GM19239 (cell line): ENCODE measurements at regions not wholly inside any gene's neighbourhood (a gene's known extent, or its start where the extent isn't known, plus 50 kb on each side); places are given as distances from the start of the nearest gene placed in this dataset.

Source experiments
- DNase-seq: peaks from one replicate; pipeline ENCODE4 v3.0.0; 2011; ENCODE audit warnings: low spot score; ENCODE audit not compliant: insufficient read length
- FAIRE-seq: peaks from 2 replicates; lab custom pipeline; 2011; peaks lifted over from hg19 to GRCh38; lab: Jason Lieb, UNC

DNA sequence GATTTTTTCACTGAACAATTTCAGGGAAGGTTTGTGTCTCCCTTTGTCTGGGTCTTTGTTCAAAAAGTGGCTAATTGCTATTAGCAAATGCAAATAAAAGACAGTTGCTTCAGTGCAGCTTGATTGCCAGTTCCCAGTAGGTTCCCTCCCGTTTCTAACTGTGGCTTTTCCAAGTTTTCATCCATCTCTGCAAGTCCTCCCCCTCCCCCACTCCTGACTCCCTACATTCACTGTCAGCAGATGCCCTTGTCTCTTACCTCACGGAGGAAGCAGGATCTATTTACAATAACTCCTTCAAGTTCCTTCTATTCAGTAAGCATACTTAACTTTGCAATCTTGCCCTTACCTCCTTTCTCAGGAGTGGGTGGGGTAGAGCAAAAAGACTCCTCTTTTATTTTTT is 55.4 kb upstream of the SCEL start:
- no peak for FAIRE-seq
- DNase-seq: no peak

DNA sequence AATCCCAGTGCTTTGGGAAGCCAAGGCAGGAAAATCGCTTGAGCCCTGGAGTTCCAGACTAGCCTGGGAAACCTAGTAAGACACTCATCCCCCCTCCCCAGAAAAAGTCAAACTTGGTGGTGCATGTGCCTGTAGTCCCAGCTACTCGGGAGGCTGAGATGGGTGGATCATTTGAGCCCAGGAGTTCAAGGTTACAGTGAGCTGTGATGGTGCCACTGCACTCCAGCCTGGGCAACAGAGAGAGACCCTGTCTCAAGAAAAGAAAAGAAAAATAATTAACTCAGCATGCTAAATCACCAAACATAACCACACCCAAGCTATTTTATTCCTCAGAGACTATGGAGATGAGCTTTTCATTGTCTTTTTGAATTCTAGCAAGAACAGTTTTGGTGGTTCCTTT is 56.2 kb upstream of the SCEL start:
- DNase-seq (no peak), FAIRE-seq (no peak)

DNA sequence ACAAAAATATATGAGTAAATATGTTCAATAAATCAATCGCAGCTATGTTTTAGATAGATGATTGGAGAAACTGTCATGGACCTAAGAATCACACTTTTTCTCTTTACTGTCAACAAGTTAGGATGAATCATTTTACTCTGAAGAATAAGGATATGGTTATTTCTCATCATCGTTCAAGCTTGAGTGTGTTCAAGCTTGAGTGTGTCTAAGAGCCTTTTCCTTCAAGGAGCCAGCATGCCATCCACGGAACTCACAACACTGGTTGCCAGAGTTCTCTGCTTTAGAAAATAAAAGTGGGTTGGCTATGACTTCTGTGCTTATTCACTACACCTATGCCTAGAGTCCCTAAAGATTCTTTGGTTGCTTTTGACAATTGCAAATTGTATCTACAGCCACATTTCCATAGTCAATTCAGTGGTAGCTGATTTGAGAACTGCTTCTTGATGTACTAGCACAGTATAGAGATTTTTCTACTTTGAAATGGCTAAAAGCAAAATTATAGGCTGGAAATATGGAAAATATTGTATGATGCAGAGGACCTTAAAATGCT is 58.1 kb upstream of the SCEL start:
- DNase-seq (no peak), FAIRE-seq (peak; percentile 42)

DNA sequence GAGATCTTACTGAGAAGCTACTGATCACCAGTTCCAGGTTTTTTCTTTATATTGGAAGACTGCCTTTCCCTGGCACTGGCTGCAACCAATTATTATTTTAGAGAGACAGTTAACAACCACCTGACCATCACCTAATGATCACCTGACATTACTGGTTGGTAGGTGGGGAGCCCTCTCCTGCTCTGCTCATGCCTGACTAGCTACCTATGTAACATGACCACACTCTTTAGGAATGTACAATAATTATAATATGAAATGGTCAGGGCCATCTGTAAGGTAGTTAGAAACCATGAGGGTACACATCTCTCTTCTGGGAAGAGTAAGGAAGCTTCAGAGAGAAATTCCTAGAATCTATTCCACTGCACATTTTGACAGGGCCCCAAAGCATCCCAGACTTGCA is 59.0 kb upstream of the SCEL start:
- no peak for FAIRE-seq
- DNase-seq: no peak

DNA sequence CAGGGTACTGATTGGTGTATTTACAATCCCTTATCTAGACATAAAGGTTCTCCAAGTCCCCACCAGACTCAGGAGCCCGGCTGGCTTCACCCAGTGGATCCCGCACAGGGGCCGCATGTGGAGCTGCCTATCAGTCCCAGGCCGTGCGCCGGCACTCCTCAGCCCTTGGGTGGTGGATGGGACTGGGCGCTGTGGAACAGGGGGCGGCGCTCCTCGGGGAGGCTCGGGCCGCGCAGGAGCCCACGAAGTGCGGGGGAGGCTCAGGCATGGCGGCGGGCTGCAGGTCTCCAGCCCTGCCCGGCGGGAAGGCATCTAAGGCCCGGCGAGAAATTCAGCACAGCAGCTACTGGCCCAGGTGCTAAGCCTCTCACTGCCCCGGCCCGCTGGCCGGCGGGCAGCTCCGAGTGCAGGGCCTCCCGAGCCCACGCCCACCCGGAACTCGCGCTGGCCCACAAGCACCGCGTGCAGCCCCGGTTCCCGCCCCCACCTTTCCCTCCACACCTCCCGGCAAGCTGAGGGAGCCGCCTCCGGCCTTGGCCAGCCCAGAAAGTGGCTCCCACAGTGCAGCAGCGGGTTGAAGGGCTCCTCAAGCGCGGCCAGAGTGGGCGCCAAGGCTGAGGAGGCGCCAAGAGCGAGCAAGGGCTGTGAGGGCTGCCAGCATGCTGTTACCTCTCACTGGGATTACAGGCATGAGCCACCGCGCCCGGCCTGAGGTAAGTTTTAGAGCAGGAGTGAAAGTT is 60.0 kb upstream of the SCEL start:
- no peak for FAIRE-seq
- DNase-seq: no peak

DNA sequence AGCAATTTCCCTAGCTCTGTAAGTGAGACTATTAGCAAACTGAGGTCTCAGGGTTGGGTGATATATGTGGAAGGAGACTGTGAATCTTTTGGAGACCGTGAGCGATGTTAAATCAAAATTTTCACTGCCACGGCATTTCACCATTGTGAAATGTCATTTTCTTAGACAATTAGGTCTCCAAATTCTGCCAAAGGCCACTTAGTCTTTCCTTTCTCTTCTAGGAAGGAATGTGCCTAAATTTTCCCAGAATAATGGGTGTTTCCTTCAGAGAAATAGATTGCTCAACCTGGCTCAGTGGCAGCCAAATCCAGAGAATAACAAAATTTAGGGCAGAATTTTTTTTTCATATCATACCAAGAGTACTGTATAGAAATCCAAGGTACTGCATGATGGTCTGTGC is 64.5 kb upstream of the SCEL start:
- no peak for FAIRE-seq
- no peak for DNase-seq

DNA sequence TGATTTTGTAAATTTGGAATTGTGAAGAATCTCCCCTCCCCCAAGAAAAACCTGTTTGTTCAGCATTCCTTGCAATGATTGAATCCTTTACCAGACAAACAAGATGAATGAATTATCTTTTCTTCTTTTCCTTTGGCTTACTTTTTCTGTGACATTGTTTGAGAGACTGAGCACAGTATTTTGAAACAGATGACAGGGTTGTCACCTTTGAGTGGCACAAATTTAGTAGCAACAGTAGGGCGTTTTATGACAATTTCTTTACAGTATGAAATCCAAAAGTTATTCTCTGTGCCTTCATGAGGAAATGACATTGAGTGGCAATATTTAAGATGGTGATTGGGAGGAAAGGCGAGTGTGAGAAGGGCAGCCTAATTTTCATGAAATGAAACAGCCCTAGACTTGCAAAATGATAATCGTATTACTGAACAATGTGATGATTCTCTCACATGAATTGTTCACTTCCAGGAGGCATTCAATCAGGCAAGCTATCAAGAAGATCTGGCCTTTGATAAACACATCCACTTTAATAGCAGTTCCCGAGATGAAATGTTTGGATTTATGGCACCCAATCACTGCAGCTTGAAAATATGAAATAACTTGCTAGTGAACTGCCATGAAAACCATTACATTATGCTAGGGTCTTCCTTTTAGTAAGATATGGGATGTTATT is 68.6 kb upstream of the SCEL start:
- DNase-seq: no peak
- FAIRE-seq: no peak

DNA sequence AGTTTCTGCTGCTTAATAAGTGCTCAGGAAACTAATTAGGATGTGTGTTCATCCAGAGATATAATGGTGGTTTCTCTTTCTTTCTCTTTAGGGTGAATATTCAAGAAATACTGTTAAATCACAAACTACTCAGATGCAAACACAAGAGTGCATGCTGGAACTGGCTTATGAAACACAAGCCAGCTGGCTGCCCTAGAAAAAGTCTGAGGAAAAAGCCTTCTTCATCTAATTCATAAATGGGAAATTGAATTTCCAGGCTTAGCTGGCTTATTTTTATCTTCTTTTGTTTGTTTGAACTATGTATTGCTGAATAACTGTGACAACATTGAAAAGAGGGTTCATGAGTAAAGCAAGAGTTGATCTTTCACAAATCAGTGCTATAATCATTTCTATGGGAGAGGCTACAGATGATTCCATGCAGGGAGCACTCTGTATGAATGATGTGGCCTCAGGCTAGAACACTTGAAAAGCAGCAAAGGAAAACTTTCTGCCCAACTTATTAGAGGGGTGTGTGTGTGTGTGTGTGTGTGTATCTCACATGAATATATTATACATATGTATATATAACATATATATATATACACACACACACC is 69.8 kb upstream of the SCEL start:
- no peak for DNase-seq
- no peak for FAIRE-seq

DNA sequence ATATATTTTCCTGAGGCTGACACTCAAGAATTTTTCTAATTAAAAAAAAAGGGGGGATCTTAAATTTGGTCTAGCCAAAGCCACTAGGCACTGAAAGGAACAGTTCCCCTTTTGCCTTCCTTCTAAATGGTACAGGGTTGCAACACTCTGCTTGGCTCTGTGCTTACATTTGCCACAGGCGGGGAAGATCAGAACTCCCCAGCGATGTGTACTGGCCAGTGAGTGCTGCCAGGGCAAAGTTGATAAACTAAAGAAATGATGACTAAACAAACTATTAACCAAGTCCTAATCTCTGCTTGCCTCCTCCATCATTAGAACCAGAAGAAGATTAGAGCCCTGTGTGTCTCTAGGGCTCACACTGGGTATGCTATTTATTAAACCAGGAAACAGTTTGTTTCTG is 75.3 kb upstream of the SCEL start:
- FAIRE-seq (peak; percentile 70), DNase-seq (no peak)

DNA sequence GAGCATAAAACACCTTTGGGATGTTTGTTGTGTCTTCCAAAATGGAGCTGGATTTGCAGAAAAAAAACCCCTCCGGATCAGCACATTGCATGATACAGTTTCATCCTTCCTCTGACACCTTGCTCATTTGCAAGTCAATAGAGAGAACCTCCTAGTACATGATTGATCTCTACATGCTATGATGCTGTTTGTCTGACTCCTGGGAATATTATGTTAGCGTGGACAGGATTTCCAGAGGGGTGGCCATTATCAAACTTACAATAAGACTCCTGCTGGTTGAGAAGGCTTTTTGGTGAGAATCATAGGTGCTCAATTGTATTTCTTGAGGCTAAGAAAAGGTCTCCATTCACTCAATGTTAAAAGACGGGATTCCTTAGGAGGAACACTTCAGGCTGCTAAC is 75.9 kb upstream of the SCEL start:
- DNase-seq: no peak
- FAIRE-seq: peak; percentile 47

DNA sequence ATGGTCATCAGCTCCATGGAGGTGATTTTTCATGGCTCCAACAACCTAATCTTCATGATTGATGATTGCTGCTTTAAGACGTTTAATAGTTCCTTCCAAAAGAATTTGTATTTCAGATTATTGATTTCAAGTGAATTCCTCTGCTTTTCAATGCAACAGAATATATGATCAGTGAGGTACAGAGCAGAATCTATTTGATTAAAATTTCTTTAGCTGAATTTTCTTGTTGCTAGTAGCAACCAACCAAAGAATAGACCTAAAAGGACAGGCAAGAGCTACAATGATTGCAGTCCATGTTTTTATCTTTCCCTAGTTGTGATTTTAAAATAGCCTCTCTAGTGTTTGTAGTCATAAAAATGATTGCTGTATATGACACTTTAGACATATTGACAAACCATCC is 76.8 kb upstream of the SCEL start:
- DNase-seq (no peak), FAIRE-seq (no peak)

DNA sequence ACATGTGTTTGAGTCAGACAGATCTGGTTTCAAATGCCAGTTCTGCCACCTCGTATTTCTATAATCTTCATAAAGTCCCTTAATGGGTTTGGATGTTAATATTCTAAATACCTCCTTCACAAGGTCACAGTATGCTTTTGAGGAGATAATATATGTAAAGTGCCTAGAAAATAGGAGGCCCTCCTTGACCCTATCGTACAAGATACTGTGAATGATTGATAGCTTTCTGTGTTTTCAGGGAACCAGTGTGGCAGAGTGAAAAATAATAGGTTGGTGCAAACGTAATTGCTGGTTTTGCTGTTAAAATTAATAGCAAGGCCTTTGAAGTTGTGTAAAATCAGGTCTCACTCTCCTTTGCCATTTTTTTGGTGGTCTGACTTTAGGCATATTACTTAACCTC is 77.5 kb upstream of the SCEL start:
- FAIRE-seq: no peak
- DNase-seq: no peak

DNA sequence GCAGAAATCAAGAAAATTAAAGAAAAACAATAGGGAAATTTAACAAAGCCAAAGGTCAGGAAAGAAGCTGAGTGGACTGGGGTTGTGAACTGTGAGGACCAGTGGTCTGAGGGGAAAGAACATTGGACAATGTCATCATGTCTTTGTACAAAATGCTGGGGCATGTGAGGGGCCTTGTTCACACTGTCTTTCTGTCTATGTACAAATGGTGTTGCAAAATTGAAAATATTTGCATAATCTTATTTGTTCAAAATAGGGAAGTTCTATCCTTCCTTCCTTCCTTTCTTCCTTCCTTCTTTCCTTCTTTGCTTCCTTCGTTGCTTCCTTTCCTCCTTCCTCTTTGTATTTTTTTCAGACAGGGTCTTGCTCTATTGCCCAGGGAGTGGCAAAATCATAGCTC is 79.2 kb upstream of the SCEL start:
- DNase-seq (no peak), FAIRE-seq (no peak)

DNA sequence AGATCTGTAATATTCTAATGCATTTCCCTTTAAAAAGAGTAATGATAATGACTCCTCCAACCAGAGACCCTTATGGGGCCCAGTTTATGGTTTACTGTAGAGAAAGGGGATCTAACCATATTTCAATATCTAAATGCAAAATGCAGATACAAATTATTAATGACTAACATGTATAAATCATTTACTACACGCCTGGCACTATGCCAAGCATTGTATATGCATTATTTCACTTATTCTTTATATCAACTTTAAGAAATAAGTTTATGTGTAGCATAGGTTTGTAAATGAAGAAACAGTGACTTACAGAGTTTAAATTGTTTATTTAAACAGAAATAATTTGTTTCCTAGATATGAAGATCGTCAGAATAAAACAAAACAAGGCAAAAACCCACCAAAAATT is 86.2 kb upstream of the SCEL start:
- no peak for DNase-seq
- peak; percentile 14 for FAIRE-seq

DNA sequence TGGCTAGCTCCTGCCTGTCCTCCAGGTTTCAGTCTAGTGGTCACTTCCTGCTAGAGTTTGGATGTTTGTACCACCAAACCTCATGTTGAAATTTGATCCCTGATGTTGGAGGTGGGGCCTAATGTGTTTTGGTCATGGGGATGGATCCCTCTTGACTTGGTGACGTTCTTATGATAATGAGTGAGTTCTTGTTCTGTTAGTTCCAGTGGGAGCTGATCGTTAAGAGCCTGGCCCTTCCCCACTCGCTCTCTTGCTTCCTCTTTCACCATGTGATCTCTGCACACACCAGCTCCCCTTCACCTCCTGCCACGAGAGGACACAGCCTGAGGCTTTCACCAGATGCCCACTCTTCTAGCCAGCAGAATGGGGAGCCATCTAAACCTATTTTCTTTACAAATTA is 86.8 kb upstream of the SCEL start:
- DNase-seq (no peak), FAIRE-seq (peak; percentile 66)

DNA sequence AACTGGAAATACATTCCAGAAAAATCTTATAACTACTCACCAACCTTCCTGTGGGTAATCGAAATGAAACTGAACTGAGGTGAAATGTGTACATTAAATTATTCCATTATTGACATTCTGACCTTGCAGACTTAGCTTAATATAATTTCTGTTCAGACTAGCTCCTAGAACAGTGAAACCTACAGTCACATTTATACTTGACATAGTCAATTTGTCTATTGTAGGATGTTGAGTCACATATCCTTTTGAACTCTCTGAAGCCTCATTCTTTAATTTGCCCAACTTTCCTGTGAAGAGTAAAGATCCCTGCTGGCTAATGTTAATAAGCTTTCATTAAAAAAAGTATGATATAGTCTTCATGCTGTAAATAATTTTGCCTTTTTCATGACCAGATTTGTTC is 92.0 kb upstream of the SCEL start:
- FAIRE-seq (peak; percentile 42), DNase-seq (no peak)

DNA sequence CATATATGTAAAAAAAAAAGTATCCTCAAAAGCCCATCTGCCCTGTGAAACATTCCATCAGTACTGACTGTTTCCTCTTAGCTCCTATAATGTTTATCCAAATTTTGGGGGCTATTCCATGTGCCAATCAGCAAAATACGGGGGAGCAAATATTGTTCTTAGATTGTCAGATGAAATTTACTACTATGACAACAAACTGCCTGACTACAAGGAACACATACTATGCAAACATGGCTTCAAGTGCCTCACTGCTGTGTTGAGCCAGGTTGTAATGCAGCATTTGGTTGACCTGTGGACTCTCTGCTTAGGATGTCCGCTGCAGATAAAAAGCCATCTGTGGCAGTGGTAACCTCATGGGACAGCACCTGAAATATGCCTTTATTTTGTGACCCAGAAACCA is 98.2 kb upstream of the SCEL start:
- FAIRE-seq (no peak), DNase-seq (no peak)

DNA sequence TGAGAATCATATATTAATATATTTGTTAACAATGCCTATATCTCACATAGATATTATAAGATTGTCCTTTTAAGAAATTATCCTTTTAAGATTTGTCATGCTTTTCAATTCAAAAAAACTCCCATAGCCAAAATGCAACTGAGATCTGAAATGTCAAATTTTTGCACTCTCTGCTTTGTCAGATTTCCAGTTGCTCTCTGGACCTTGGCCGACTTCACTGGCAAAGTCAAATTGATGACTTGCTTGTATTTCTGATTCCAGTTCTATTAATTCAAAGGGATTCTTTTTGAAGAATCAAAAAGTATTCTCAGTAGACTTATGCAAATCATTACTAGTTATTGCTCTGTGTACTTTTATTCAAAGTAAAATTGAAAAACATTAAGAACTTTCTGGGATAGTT is 101.2 kb upstream of the SCEL start:
- no peak for FAIRE-seq
- no peak for DNase-seq

DNA sequence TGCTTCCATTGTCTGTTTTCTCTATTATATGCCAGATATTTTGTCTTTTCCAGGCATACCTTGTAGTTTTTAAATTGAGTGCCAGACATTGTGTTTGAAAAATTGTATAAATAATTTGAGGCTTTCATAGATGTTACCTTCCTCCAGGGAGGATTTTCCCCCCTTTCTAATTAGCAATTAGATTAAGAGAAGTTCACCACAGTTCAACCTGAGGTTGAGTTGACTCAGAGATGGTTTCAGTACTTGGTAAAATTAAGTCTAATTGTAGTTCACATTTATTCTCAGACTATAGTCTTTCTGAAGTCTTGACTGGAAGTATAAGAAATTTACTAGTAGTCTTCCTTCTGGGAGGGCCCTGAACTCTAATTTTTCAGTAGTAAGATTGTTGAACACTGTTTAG is 104.1 kb upstream of the SCEL start:
- FAIRE-seq: no peak
- no peak for DNase-seq

DNA sequence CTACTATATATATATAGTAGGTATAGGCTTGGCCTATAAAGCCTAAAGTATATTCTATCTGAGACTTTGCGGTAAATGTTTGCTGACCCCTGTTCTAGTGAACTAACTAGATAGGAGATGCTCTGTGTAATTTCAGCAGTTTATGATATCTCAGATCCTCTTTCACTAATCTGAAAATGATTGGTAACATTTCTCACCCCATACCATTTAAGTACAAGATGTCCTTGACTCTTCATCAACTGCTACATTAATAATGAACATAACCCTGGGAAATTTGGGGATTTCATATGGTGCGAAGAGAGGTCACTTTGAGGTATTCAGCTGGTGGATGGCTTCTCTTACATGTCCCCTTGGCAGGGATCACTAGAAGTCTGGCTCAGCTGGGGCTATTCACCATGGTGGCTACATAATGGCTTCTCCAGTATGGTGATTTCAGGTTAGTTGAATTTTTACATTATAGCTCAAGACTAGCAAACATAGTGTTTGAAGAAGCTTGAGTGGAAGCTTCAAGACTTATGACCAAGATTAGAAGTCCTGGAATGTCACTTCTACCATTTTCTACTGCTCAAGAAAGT is 103.6 kb upstream of the MYCBP2 start:
- FAIRE-seq (no peak), DNase-seq (no peak)
